ENCODE measurements at regions not wholly inside any gene's neighbourhood (a gene's known extent, or its start where the extent isn't known, plus 50 kb on each side); places are given as distances from the start of the nearest gene placed in this dataset.

GRCh38 chr3:191797271-191797670, 336.3 kb downstream of the PYDC2 start:
- Histone ChIP-seq H4K20me1 (ENCODE audit: low read depth) (no peaks in the 10 kb centered on the region), H3K27ac (no peak overlapping the region), H3K36me3 (no peaks in the 10 kb centered on the region), H3K9me3 (ENCODE audit: low read depth) (peaks cover under 1% of the 10 kb centered on the region), H3K27me3 (no peaks in the 10 kb centered on the region), H3K4me2 (no peak overlapping the region), H3K4me1 (no peaks in the 10 kb centered on the region), H3K9ac (no peak overlapping the region), H3F3A (ENCODE audit: low read depth) (no peaks in the 10 kb centered on the region), H3K4me3 (no peak overlapping the region), H2AFZ (replicated peaks) (no peak overlapping the region), H3K79me2 (ENCODE audit: low read depth) (no peaks in the 10 kb centered on the region)
- no peak overlapping the region for H3K4me3 Mint-ChIP-seq
- peaks cover 7% of the 10 kb centered on the region for H3K36me3 Mint-ChIP-seq
- no peak overlapping the region for H3K27ac Mint-ChIP-seq
- peaks cover 21% of the 10 kb centered on the region for H3K9me3 Mint-ChIP-seq
- no peak for TF ChIP-seq EZH2phosphoT487 (IDR thresholded peaks at IDR 0.05)
- TF ChIP-seq CTCF (IDR thresholded peaks at IDR 0.05) = no peak
- TF ChIP-seq EZH2 (IDR thresholded peaks at IDR 0.05) = no peak
- H3K27me3 Mint-ChIP-seq (ENCODE audit: insufficient read depth, low read depth) = peaks cover 2% of the 10 kb centered on the region
- DNase-seq (ENCODE audit: low spot score) = no peak
- H3K4me1 Mint-ChIP-seq = no peaks in the 10 kb centered on the region

GRCh38 chr3:191802671-191803070, 341.7 kb downstream of the PYDC2 start:
- Histone ChIP-seq H3K27me3 (no peaks in the 10 kb centered on the region), H3K9ac (no peak overlapping the region), H3F3A (ENCODE audit: low read depth) (no peaks in the 10 kb centered on the region), H3K36me3 (no peaks in the 10 kb centered on the region), H3K79me2 (ENCODE audit: low read depth) (no peaks in the 10 kb centered on the region), H3K4me2 (no peak overlapping the region), H3K4me1 (no peaks in the 10 kb centered on the region), H3K27ac (no peak overlapping the region), H3K4me3 (no peak overlapping the region), H3K9me3 (ENCODE audit: low read depth) (peaks cover 15% of the 10 kb centered on the region), H2AFZ (replicated peaks) (no peak overlapping the region), H4K20me1 (ENCODE audit: low read depth) (no peaks in the 10 kb centered on the region)
- Mint-ChIP-seq H3K27ac (no peak overlapping the region), H3K9me3 (peaks cover 56% of the 10 kb centered on the region), H3K4me3 (no peak overlapping the region), H3K4me1 (no peaks in the 10 kb centered on the region), H3K36me3 (peaks cover 8% of the 10 kb centered on the region), H3K27me3 (ENCODE audit: insufficient read depth, low read depth) (no peaks in the 10 kb centered on the region)
- no peak for TF ChIP-seq CTCF (IDR thresholded peaks at IDR 0.05)
- no peak for TF ChIP-seq EZH2 (IDR thresholded peaks at IDR 0.05)
- no peak for TF ChIP-seq EZH2phosphoT487 (IDR thresholded peaks at IDR 0.05)
- no peak for DNase-seq (ENCODE audit: low spot score)

GRCh38 chr3:191804935-191805334, 344.0 kb downstream of the PYDC2 start:
- Mint-ChIP-seq H3K36me3 (peaks cover 8% of the 10 kb centered on the region), H3K27ac (no peak overlapping the region), H3K4me1 (no peaks in the 10 kb centered on the region), H3K27me3 (ENCODE audit: insufficient read depth, low read depth) (no peaks in the 10 kb centered on the region), H3K9me3 (peaks cover 60% of the 10 kb centered on the region), H3K4me3 (no peak overlapping the region)
- no peaks in the 10 kb centered on the region for H3K4me1 ChIP-seq
- H3K27me3 ChIP-seq = no peaks in the 10 kb centered on the region
- H3K36me3 ChIP-seq = no peaks in the 10 kb centered on the region
- H3K27ac ChIP-seq = no peak overlapping the region
- no peak overlapping the region for H2AFZ ChIP-seq (replicated peaks)
- H3K4me3 ChIP-seq = no peak overlapping the region
- no peak overlapping the region for H3K9ac ChIP-seq
- TF ChIP-seq CTCF (IDR thresholded peaks at IDR 0.05) = no peak
- TF ChIP-seq EZH2phosphoT487 (IDR thresholded peaks at IDR 0.05) = no peak
- TF ChIP-seq EZH2 (IDR thresholded peaks at IDR 0.05) = no peak
- no peak for DNase-seq (ENCODE audit: low spot score)
- H3K4me2 ChIP-seq = no peak overlapping the region
- H3F3A ChIP-seq (ENCODE audit: low read depth) = no peaks in the 10 kb centered on the region
- H3K9me3 ChIP-seq (ENCODE audit: low read depth) = peaks cover 15% of the 10 kb centered on the region
- H3K79me2 ChIP-seq (ENCODE audit: low read depth) = no peaks in the 10 kb centered on the region
- H4K20me1 ChIP-seq (ENCODE audit: low read depth) = no peaks in the 10 kb centered on the region

Measured in neural progenitor cell (in vitro differentiated cells).